ENCODE measurements at regions not wholly inside any gene's neighbourhood (a gene's known extent, or its start where the extent isn't known, plus 50 kb on each side); places are given as distances from the start of the nearest gene placed in this dataset.
"Not testable (repeated sequence)": the region's sequence is repeated elsewhere in the genome, so short reads cannot be mapped to it uniquely, and the experiment has no call there.

DNA sequence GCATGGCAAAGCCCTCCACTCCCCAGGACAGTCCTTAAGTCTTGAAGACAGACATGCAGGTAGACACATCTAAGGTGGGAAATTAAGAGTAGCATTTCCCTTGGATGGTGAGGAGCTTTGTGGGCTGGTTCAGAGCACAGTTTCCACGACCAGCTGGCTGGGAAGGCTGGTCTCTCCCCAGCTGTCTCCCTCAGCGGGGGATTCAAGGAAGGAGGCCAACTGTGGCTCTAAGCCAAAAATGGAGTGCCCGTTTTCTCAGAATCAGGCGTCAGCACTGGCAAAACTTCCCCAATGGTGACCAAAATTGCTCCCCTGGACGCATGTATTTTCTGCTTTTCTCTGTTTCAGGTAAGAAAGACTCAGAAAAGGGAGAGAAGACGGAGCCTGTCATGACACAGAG lies 230.6 kb upstream of the FZD8 start (continued):
- TF ChIP-seq MAZ (IDR thresholded peaks at IDR 0.05; ENCODE audit: borderline replicate concordance, low read depth, low read length): no peak
- no peak for TF ChIP-seq FOS (IDR thresholded peaks at IDR 0.05; ENCODE audit: low read depth, low read length)

DNA sequence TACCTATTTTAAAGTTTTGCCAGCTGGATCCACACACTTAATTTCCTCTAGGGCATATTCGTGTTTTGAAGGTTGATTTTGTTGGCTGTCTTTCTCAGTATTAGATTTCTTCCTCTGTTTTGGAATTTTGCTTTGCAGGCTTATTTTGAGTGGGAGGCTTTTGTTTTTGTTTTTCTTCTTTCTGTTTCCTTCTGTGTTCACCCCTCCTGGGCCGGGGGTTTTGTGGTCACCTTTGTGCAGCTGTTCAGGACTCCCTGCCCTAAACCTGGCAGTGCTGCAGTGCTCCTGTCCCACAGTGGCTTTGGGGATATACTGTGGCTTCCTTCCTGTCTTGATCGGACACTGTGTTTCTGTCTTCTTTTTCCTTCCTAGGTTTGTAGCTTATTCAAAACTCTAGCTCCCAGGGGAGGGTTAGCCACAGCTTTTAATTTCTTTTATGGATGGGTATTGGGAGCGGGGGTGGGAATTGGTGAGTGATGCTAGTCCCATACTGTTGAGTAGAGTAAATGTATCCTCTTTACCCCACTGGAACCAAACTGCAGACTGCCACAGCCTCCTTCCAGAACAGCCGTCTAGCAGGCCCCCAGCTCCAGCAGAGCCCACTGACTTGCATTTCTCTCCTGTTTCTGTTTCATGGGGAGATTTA lies 228.7 kb upstream of the FZD8 start:
- H3K27ac ChIP-seq (ENCODE audit: insufficient read depth, low read length): no peak overlapping the region
- H3K4ac ChIP-seq (ENCODE audit: low read depth, low read length): no peak overlapping the region
- H4K20me1 ChIP-seq (ENCODE audit: insufficient read depth, low read length): no peaks in the 10 kb centered on the region
- in situ Hi-C loops (cut with MboI; ENCODE audit: low sequenced_read_pairs): no loop called here
- H4K8ac ChIP-seq (ENCODE audit: low read depth in 2 of 2, low read length in 2 of 2): no peak overlapping the region
- no peak overlapping the region for H2BK20ac ChIP-seq (ENCODE audit: low read depth, low read length)
- H3K27me3 ChIP-seq (ENCODE audit: control insufficient read depth, insufficient read depth, low read length): no peaks in the 10 kb centered on the region
- no peak overlapping the region for H3K14ac ChIP-seq (replicated peaks; ENCODE audit: low read depth, low read length)
- no peaks in the 10 kb centered on the region for H3K79me1 ChIP-seq (ENCODE audit: low read depth in 1 of 2, low read length in 2 of 2)
- ATAC-seq (ENCODE audit: low read depth) (no peak), DNase-seq (no peak)
- ChIA-PET POLR2A (ENCODE audit: unreplicated experiment) (no interaction called here), CTCF (interaction anchor here (1.2 kb wide), 1 partner anchor 13 kb away, joined by 3 read pairs; no protein-coding TSS in a partner anchor)
- no peak overlapping the region for H2AK9ac ChIP-seq (replicated peaks; ENCODE audit: low read depth, low read length, poor library complexity)
- no peaks in the 10 kb centered on the region for H3K36me3 ChIP-seq (ENCODE audit: control insufficient read depth, insufficient read depth, low read length)
- intact Hi-C loops (cut with micrococcal nuclease): no loop called here
- H2AK5ac ChIP-seq (ENCODE audit: low read depth, low read length): no peak overlapping the region
- no peak overlapping the region for H4K91ac ChIP-seq (ENCODE audit: insufficient read depth, low read depth, low read length)
- H3K4me3 ChIP-seq (ENCODE audit: insufficient read depth, low read depth, low read length): no peak overlapping the region
- no peak overlapping the region for H3K56ac ChIP-seq (ENCODE audit: extremely low read depth, insufficient read depth, low read length)
- TF ChIP-seq CHD1 (IDR thresholded peaks at IDR 0.05; ENCODE audit: low read depth, low read length): no peak
- no peak overlapping the region for H2AFZ ChIP-seq (replicated peaks; ENCODE audit: low read length, poor library complexity)
- no peak overlapping the region for H3K23ac ChIP-seq (ENCODE audit: low read depth, low read length)
- no peak overlapping the region for H3K9ac ChIP-seq (ENCODE audit: low read depth, low read length)
- H2BK15ac ChIP-seq (ENCODE audit: low read depth, low read length): no peak overlapping the region
- dilution Hi-C loops (cut with HindIII; ENCODE audit: low sequenced_read_pairs, unreplicated experiment): no loop called here
- no peak overlapping the region for H4K5ac ChIP-seq (ENCODE audit: low read depth, low read length)
- peaks cover 3% of the 10 kb centered on the region; the same call in 1 of the 2 replicates for H3K9me1 ChIP-seq (ENCODE audit: insufficient read depth, low read length)
- H3K4me2 ChIP-seq (ENCODE audit: low read depth, low read length): no peak overlapping the region
- no CpG with 5 or more reads among the region's 5 CpGs for WGBS, 2 experiments (ENCODE audit: extremely low coverage in 2 of 2, insufficient read length in 1 of 2)
- peaks cover 8% of the 10 kb centered on the region for H3K4me1 ChIP-seq (ENCODE audit: control insufficient read depth, insufficient read depth, low read length)
- BruUV-seq (replicated peaks): no TSS peak
- no peak overlapping the region for H2BK5ac ChIP-seq (ENCODE audit: low read depth, low read length, poor library complexity, severe bottlenecking)
- H3K9me3 ChIP-seq (ENCODE audit: control insufficient read depth, insufficient read depth, low read length): no peaks in the 10 kb centered on the region
- H2BK120ac ChIP-seq (ENCODE audit: low read depth, low read length): no peak overlapping the region
- H3K18ac ChIP-seq (ENCODE audit: low read depth, low read length): no peak overlapping the region

DNA sequence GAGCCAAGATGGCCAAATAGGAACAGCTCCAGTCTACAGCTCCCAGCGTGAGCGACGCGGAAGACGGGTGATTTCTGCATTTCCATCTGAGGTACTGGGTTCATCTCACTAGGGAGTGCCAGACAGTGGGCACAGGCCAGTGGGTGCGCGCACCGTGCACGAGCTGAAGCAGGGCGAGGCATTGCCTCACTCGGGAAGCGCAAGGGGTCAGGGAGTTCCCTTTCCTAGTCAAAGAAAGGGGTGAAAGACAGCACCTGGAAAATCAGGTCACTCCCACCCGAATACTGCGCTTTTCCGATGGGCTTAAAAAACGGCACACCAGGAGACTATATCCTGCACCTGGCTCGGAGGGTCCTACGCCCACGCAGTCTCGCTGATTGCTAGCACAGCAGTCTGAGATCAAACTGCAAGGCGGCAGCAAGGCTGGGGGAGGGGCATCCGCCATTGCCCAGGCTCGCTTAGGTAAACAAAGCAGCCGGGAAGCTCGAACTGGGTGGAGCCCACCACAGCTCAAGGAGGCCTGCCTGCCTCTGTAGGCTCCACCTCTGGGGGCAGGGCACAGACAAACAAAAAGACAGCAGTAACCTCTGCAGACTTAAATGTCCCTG lies 216.7 kb upstream of the FZD8 start:
- intact Hi-C loops (cut with micrococcal nuclease); H2BK120ac ChIP-seq (ENCODE audit: low read depth, low read length); H2AFZ ChIP-seq (replicated peaks; ENCODE audit: low read length, poor library complexity); in situ Hi-C loops (cut with MboI; ENCODE audit: low sequenced_read_pairs); ATAC-seq (ENCODE audit: low read depth); H3K4ac ChIP-seq (ENCODE audit: low read depth, low read length); H2BK20ac ChIP-seq (ENCODE audit: low read depth, low read length); H3K9ac ChIP-seq (ENCODE audit: low read depth, low read length); H2BK15ac ChIP-seq (ENCODE audit: low read depth, low read length); POLR2A ChIA-PET (ENCODE audit: unreplicated experiment); H3K18ac ChIP-seq (ENCODE audit: low read depth, low read length); H3K27ac ChIP-seq (ENCODE audit: insufficient read depth, low read length); H4K20me1 ChIP-seq (ENCODE audit: insufficient read depth, low read length); H3K9me3 ChIP-seq (ENCODE audit: control insufficient read depth, insufficient read depth, low read length); H3K9me1 ChIP-seq (ENCODE audit: insufficient read depth, low read length); H4K91ac ChIP-seq (ENCODE audit: insufficient read depth, low read depth, low read length); H3K4me1 ChIP-seq (ENCODE audit: control insufficient read depth, insufficient read depth, low read length); DNase-seq; BruUV-seq (replicated peaks); H2AK5ac ChIP-seq (ENCODE audit: low read depth, low read length); H2AK9ac ChIP-seq (replicated peaks; ENCODE audit: low read depth, low read length, poor library complexity); H3K14ac ChIP-seq (replicated peaks; ENCODE audit: low read depth, low read length); H3K27me3 ChIP-seq (ENCODE audit: control insufficient read depth, insufficient read depth, low read length); H4K8ac ChIP-seq (ENCODE audit: low read depth in 2 of 2, low read length in 2 of 2); H3K4me3 ChIP-seq (ENCODE audit: insufficient read depth, low read depth, low read length); H3K36me3 ChIP-seq (ENCODE audit: control insufficient read depth, insufficient read depth, low read length); dilution Hi-C loops (cut with HindIII; ENCODE audit: low sequenced_read_pairs, unreplicated experiment); H2BK5ac ChIP-seq (ENCODE audit: low read depth, low read length, poor library complexity, severe bottlenecking); H3K79me1 ChIP-seq (ENCODE audit: low read depth in 1 of 2, low read length in 2 of 2); H3K56ac ChIP-seq (ENCODE audit: extremely low read depth, insufficient read depth, low read length); H3K4me2 ChIP-seq (ENCODE audit: low read depth, low read length); H4K5ac ChIP-seq (ENCODE audit: low read depth, low read length); H3K23ac ChIP-seq (ENCODE audit: low read depth, low read length): not testable (repeated sequence)
- WGBS, 2 experiments (ENCODE audit: extremely low coverage in 2 of 2, insufficient read length in 1 of 2): no CpG with 5 or more reads among the region's 25 CpGs
- CTCF ChIA-PET: interaction anchor here (1.2 kb wide), 1 partner anchor 12 kb away, joined by 3 read pairs; no protein-coding TSS in a partner anchor

Measured in IMR-90 (cell line).